ENCODE measurements at regions not wholly inside any gene's neighbourhood (a gene's known extent, or its start where the extent isn't known, plus 50 kb on each side); places are given as distances from the start of the nearest gene placed in this dataset.

GRCh38 chr12:69170293-69170692 is 69.1 kb upstream of the CPSF6 start:
- TF ChIP-seq CTCF (IDR thresholded peaks at IDR 0.05) (no peak), POLR2A (IDR thresholded peaks at IDR 0.05) (no peak)
